HG03097 (cell line): ENCODE measurements at regions not wholly inside any gene's neighbourhood (a gene's known extent, or its start where the extent isn't known, plus 50 kb on each side); places are given as distances from the start of the nearest gene placed in this dataset.

Source experiments
- ATAC-seq: cut with Tn5 transposase; IDR thresholded peaks from one replicate; pipeline ENCODE4 v1.9.1; 2021; ENCODE audit not compliant: unreplicated experiment, low FRiP score

GRCh38 chr13:33611121-33611805 lies 206.7 kb upstream of the RFC3 start:
- no peak for ATAC-seq

- ATAC-seq, result no peak
Measured at GRCh38 chr13:33612641-33613638, 205.0 kb upstream of the RFC3 start.

- no peak for ATAC-seq
Measured at GRCh38 chr13:33615436-33615835, 202.5 kb upstream of the RFC3 start.

- no peak for ATAC-seq
Measured at GRCh38 chr13:33616130-33616529, 201.8 kb upstream of the RFC3 start.

GRCh38 chr13:33617055-33617454 lies 200.9 kb upstream of the RFC3 start:
- ATAC-seq, result no peak

GRCh38 chr13:33624253-33624652 lies 193.7 kb upstream of the RFC3 start:
- no peak for ATAC-seq

- no peak for ATAC-seq
Measured at GRCh38 chr13:33624740-33625139, 193.2 kb upstream of the RFC3 start.

- no peak for ATAC-seq
Measured at GRCh38 chr13:33626407-33626806, 191.5 kb upstream of the RFC3 start.

- no peak for ATAC-seq
Measured at GRCh38 chr13:33628662-33629061, 189.3 kb upstream of the RFC3 start.

GRCh38 chr13:33629605-33630360 lies 188.2 kb upstream of the RFC3 start:
- no peak for ATAC-seq

DNA sequence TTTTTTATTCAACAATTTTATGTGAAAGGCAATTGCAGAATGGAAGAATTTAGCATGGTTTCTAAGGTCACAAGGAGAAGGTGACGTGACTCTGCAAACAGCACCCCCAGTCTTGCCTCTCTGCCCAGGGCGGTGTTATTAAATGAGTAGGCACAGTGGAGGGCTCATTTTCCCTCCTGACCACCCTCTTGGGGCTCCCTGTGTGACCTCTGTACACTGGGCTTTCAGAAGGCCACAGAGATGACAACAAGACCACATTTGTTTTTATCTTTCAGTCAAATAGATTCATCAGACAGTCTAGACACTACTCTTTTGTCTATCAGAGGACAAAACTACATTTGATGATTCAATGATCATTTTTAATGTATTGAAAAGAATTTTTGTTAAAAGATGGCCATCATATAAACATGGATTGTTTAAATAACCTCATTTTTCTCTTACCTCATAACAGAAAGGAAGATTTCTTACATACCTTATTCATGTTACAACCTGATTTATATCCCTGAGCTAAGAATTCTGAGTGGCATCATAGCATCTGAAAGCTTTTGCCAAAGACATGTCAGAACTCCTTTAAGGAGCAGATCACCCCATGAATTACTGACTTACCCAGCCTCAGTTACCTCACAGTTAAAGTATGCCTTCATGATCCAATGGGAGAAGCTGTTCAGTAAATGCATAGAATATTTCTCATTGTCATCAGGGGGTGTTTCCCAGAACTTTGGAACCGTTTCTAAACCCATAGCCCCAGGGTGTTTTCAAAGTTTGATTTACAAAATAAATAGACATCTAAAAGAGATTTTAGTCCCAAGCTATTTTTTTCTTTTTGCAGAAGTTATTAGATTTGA lies 184.0 kb upstream of the RFC3 start:
- ATAC-seq, result no peak

DNA sequence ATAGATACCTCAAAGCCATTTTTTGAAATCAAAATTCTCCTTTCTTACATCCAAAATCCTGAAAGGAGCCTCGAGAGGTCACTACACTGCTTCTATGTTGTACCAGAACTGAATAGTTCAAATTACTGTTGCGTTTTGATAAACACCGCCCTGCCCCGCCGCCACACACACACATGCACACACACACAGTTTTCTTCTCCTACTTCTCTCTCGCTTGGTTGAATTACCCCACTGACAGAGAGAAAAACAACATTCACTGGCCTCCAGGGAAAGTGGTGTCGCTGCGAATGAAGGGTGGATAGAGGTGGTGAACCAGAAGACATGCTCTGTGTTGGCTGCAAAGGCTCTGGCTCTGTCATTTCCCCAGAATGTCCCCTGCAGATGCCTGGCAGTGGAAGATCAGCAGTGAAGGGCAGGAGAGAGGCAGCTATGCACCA lies 183.4 kb upstream of the RFC3 start:
- ATAC-seq, result no peak

GRCh38 chr13:33636243-33636642 lies 181.7 kb upstream of the RFC3 start:
- no peak for ATAC-seq

- ATAC-seq, result no peak
Measured at GRCh38 chr13:33636955-33637670, 180.8 kb upstream of the RFC3 start.

DNA sequence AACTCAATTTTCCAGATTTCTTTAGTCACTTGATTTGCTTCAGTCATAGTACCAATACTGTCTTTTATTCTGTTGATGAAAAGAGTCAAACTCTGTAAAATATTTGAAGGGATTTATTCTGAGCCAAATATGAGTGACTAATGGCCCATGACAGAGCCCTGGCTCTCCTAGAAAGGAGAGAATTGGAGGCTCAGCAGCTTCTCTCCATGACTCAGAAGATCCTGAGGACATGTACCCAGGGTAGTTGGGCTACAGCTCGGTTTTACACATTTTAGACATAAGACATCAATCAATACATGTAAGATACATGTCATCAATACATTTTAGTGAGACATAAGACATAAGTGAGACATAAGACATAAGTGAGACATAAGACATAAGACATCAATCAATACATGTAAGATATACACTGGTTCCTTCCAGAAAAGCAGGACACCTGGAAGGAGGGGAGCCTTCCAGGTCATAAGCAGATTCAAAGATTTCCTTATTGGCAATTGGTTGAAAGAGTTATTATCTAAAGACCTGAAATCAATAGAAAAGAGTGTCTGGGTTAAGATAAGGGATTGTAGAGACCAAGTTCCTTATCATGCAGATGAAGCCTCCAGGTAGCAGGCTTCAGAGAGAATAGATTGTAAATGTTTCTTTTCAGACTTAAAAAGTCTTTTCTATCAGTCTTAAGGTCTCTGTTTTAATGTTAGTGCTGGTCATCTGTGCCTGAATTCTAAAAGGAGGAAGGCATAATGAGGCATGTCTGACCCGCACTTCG lies 179.8 kb upstream of the RFC3 start:
- no peak for ATAC-seq

DNA sequence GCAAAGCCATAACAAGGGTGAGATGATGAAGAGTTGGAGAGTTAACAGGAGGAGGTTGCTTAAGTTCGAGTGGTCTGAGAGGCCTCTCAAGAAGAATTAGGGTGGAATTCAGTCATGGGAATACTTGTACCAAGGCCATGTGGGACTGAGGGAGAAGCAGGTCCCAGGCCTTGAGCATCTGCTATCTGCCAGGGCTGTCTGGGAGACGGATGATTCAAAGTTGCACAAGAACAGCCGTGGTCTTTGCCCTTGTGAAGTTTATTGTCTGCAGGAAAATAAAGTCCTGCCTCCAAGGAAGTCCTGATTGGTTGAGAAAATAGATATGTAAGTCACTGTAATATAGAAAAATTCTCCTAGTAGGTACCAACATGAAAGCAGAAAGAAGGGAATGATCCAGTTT lies 178.8 kb upstream of the RFC3 start:
- ATAC-seq, result no peak

- ATAC-seq, result peak; percentile 70
Measured at GRCh38 chr13:33639626-33640080, 178.3 kb upstream of the RFC3 start.

DNA sequence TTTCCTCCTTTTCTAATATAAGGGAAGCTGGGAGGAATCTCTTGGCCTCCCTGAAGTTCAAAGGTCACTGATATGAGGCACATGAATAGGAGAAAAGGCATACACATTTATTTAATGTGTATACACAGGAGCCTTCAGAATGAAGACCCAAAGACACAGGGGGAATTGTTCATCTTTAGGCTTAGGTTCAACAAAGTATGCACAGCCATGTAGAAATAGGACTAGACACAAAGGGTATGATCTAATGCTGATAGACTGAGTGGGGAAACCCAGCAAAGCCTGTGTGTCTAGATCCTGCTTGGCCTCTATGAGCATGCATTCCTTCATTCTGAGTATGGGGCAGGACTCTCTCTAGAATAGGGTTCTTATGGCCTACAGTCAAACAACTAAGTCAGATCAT lies 177.1 kb upstream of the RFC3 start:
- ATAC-seq, result no peak
